GM12878 (cell line): ENCODE measurements at regions not wholly inside any gene's neighbourhood (a gene's known extent, or its start where the extent isn't known, plus 50 kb on each side); places are given as distances from the start of the nearest gene placed in this dataset.

ENCODE experiments used
- ATAC-seq: fragments of 200-7000 bp; cut with Tn5 transposase; 3 replicates; pipeline ENCODE4 v1.9.1; 2020; ENCODE audit warnings: mild to moderate bottlenecking, moderate library complexity
- BruUV-seq: library from RNA; stranded (reverse); fragments of 400-500 nt; replicated peaks from 2 replicates; lab custom pipeline; 2021; lab: Mats Ljungman, UMichigan
- CTCF ChIA-PET: fragments of 300-600 bp; sonication (Branson Sonifier 250); formaldehyde crosslinking; extraction: SDS; loops from one replicate; lab custom pipeline; 2021; ENCODE audit warnings: inconsistent platforms; lab: Yijun Ruan, JAX
- POLR2A ChIA-PET: fragments of 350-600 bp; formaldehyde crosslinking; extraction: SDS; loops from one replicate; lab custom pipeline; 2021; ENCODE audit warnings: inconsistent platforms; lab: Charles Lee
- RAD21 ChIA-PET: fragments of 300-600 bp; sonication (Branson Sonifier 250); formaldehyde crosslinking; loops from one replicate; lab custom pipeline; 2023; ENCODE audit warnings: antibody characterized with exemption; ENCODE audit not compliant: unreplicated experiment; lab: Charles Lee
- SMC1A ChIA-PET: fragments of 300-600 bp; sonication (Branson Sonifier 250); formaldehyde crosslinking; loops from one replicate; lab custom pipeline; 2023; ENCODE audit not compliant: unreplicated experiment, uncharacterized antibody; lab: Charles Lee
- DNase-seq: peaks from one replicate; pipeline ENCODE4 v3.0.0-alpha.2; 2011; ENCODE audit warnings: low read depth, low spot score
- FAIRE-seq: peaks from 3 replicates; lab custom pipeline; 2011; peaks lifted over from hg19 to GRCh38; lab: Jason Lieb, UNC
- H2AFZ ChIP-seq: 2 replicates; pipeline ENCODE4 v1.6.0; 2011; ENCODE audit warnings: low read depth, low read length, control low read depth; ENCODE audit not compliant: control insufficient read depth
- H3K27ac ChIP-seq: 2 replicates; pipeline ENCODE4 v1.5.1; 2011; ENCODE audit warnings: control low read depth; ENCODE audit not compliant: control insufficient read depth, insufficient read depth
- H3K27me3 ChIP-seq, 2 experiments: replicated peaks in 1 of 2; 2 replicates each; pipeline versions ENCODE4 v1.6.0 to v1.6.1; 2011; ENCODE audit warnings: low read length in 1 of 2; ENCODE audit not compliant: control insufficient read depth in 2 of 2, insufficient read depth in 2 of 2
- H3K36me3 ChIP-seq, 2 experiments: 2 replicates each; pipeline ENCODE4 v1.5.1; 2011; ENCODE audit warnings: low read length in 1 of 2; ENCODE audit not compliant: control insufficient read depth in 2 of 2, insufficient read depth in 2 of 2
- H3K4me1 ChIP-seq: 2 replicates; pipeline ENCODE4 v1.6.1; 2011; ENCODE audit warnings: mild to moderate bottlenecking, low read length, moderate library complexity, mixed read lengths; ENCODE audit not compliant: control insufficient read depth, insufficient read depth
- H3K4me2 ChIP-seq: 2 replicates; pipeline ENCODE4 v1.6.0; 2011; ENCODE audit warnings: control low read depth; ENCODE audit not compliant: control insufficient read depth, insufficient read depth
- H3K4me3 ChIP-seq: fragments of 200-600 bp; sonication (generic); 2 replicates; pipeline ENCODE4 v1.5.1; 2016
- H3K79me2 ChIP-seq: 2 replicates; pipeline ENCODE4 v1.6.0; 2011; ENCODE audit warnings: low read length; ENCODE audit not compliant: control insufficient read depth, insufficient read depth
- H3K9ac ChIP-seq: 2 replicates; pipeline ENCODE4 v1.8.0; 2011; ENCODE audit warnings: low read length, control low read depth, mixed read lengths; ENCODE audit not compliant: control insufficient read depth, insufficient read depth
- H3K9me3 ChIP-seq: replicated peaks from 3 replicates; pipeline ENCODE4 v1.5.1; 2011; ENCODE audit warnings: mild to moderate bottlenecking, low read length; ENCODE audit not compliant: control insufficient read depth, insufficient read depth
- H4K20me1 ChIP-seq: 2 replicates; pipeline ENCODE4 v1.6.0; 2011; ENCODE audit not compliant: control insufficient read depth, insufficient read depth
- ASH2L ChIP-seq: fragments of 300-600, 200-600 bp; sonication (generic); IDR thresholded peaks from 2 replicates; pipeline ENCODE4 v1.6.1; 2017; ENCODE audit warnings: low read depth, mild to moderate bottlenecking, borderline replicate concordance
- E2F4 ChIP-seq: IDR thresholded peaks from 2 replicates; pipeline ENCODE4 v1.6.1; 2012; ENCODE audit warnings: low read depth, low read length, improper control_type of control experiment
- FOS ChIP-seq: IDR thresholded peaks from 3 replicates; pipeline ENCODE4 v1.6.1; 2011; ENCODE audit warnings: borderline replicate concordance; ENCODE audit not compliant: insufficient read length; ENCODE audit errors: extremely low read depth
- MLLT1 ChIP-seq: fragments of 450-650 bp; IDR thresholded peaks from 2 replicates; pipeline ENCODE4 v1.6.1; 2016; ENCODE audit warnings: mild to moderate bottlenecking
- MTA2 ChIP-seq: fragments of 450-650 bp; IDR thresholded peaks from 2 replicates; pipeline ENCODE4 v1.6.1; 2016; ENCODE audit warnings: low read depth, mild to moderate bottlenecking, moderate library complexity
- MXI1 ChIP-seq: fragments of 150-350 bp; IDR thresholded peaks from 2 replicates; pipeline ENCODE4 v1.6.1; 2011; ENCODE audit warnings: low read depth, mild to moderate bottlenecking, inconsistent platforms, low read length, improper control_type of control experiment
- PAX8 ChIP-seq: fragments of 450-650 bp; IDR thresholded peaks from 2 replicates; pipeline ENCODE4 v1.6.1; 2017; ENCODE audit warnings: mild to moderate bottlenecking, moderate library complexity
- POU2F2 ChIP-seq: IDR thresholded peaks from 3 replicates; pipeline ENCODE4 v1.6.1; 2011; ENCODE audit warnings: low read depth, mild to moderate bottlenecking, low read length, borderline replicate concordance
- PRDM15 ChIP-seq: fragments of 450-650 bp; formaldehyde crosslinking; IDR thresholded peaks from 2 replicates; pipeline ENCODE4 v1.4.0; 2020; ENCODE audit warnings: mild to moderate bottlenecking, moderate library complexity
- SMAD1 ChIP-seq: fragments of 450-650 bp; IDR thresholded peaks from 2 replicates; pipeline ENCODE4 v1.6.1; 2018; ENCODE audit warnings: mild to moderate bottlenecking, low read depth; ENCODE audit not compliant: partially characterized antibody
- YBX1 ChIP-seq: fragments of 450-650 bp; IDR thresholded peaks from 2 replicates; pipeline ENCODE4 v1.6.1; 2016; ENCODE audit warnings: antibody characterized with exemption
- ZNF274 ChIP-seq: IDR thresholded peaks from one replicate; pipeline ENCODE4 v1.8.0; 2011; ENCODE audit not compliant: insufficient read length, insufficient read depth
- ZNF384 ChIP-seq: IDR thresholded peaks from 2 replicates; pipeline ENCODE4 v1.6.1; 2012; ENCODE audit warnings: low read depth, mild to moderate bottlenecking, low read length, improper control_type of control experiment, borderline replicate concordance
- in situ Hi-C: fragments of 300-500 bp; cut with MboI; formaldehyde crosslinking; loops from 9 replicates; pipeline ENCODE4 v1.14.3; 2018; ENCODE audit warnings: mixed read lengths
- intact Hi-C: fragments of 100-400 bp; cut with micrococcal nuclease; formaldehyde crosslinking; loops from one replicate; pipeline ENCODE4 v1.14.2; 2022; ENCODE audit not compliant: unreplicated experiment

- ChIA-PET SMC1A (no interaction called here), CTCF (no interaction called here), RAD21 (no interaction called here), POLR2A (no interaction called here)
- Histone ChIP-seq H3K4me1 (no peaks in the 10 kb centered on the region), H2AFZ (no peak overlapping the region), H3K79me2 (no peaks in the 10 kb centered on the region), H3K4me2 (no peak overlapping the region), H3K27ac (no peak overlapping the region), H3K9me3 (no peaks in the 10 kb centered on the region), H4K20me1 (no peaks in the 10 kb centered on the region), H3K4me3 (no peak overlapping the region), H3K27me3 (no peaks in the 10 kb centered on the region), H3K9ac (no peak overlapping the region), H3K36me3 (no peaks in the 10 kb centered on the region)
- no peak for ATAC-seq
- no peak for FAIRE-seq
- BruUV-seq, result no TSS peak
- no peak for DNase-seq
- in situ Hi-C loops (no loop called here), intact Hi-C loops (no loop called here)
- TF ChIP-seq MLLT1 (no peak), PAX8 (no peak), ZNF274 (no peak), E2F4 (no peak), FOS (no peak), POU2F2 (no peak), YBX1 (no peak), SMAD1 (no peak), ASH2L (no peak), PRDM15 (no peak), ZNF384 (no peak), MXI1 (no peak), MTA2 (no peak)
Observed at GRCh38 chrX:143095816-143096215, 70.1 kb downstream of the SPANXN4 start.
